ENCODE measurements at regions not wholly inside any gene's neighbourhood (a gene's known extent, or its start where the extent isn't known, plus 50 kb on each side); places are given as distances from the start of the nearest gene placed in this dataset.

GRCh38 chr14:34262127-34262910, 199.7 kb downstream of the SPTSSA start:
- Histone ChIP-seq H3K9me3 (ENCODE audit: control insufficient read depth, low read length) (no peaks in the 10 kb centered on the region), H3K4me1 (ENCODE audit: control insufficient read depth, insufficient read depth, low read length, poor library complexity, severe bottlenecking) (no peaks in the 10 kb centered on the region), H3K4me3 (ENCODE audit: extremely low read depth, insufficient read depth, low read length, poor library complexity, severe bottlenecking) (no peak overlapping the region), H3K36me3 (ENCODE audit: control insufficient read depth, insufficient read depth, low read length) (no peaks in the 10 kb centered on the region), H3K27ac (ENCODE audit: low read depth, low read length, severe bottlenecking) (no peak overlapping the region)
- WGBS, 2 experiments (ENCODE audit: insufficient coverage in 2 of 2) = 86 to 89% methylated on average over 4 to 5 of the region's 9 CpGs

- H3K36me3 ChIP-seq (ENCODE audit: control insufficient read depth, insufficient read depth, low read length) = no peaks in the 10 kb centered on the region
- H3K4me1 ChIP-seq (ENCODE audit: control insufficient read depth, insufficient read depth, low read length, poor library complexity, severe bottlenecking) = no peaks in the 10 kb centered on the region
- H3K4me3 ChIP-seq (ENCODE audit: extremely low read depth, insufficient read depth, low read length, poor library complexity, severe bottlenecking) = no peak overlapping the region
- no peaks in the 10 kb centered on the region for H3K9me3 ChIP-seq (ENCODE audit: control insufficient read depth, low read length)
- H3K27ac ChIP-seq (ENCODE audit: low read depth, low read length, severe bottlenecking) = no peak overlapping the region
Measured at GRCh38 chr14:34259996-34260395, 202.0 kb downstream of the SPTSSA start.

GRCh38 chr14:34258318-34258717, 203.7 kb downstream of the SPTSSA start:
- no peaks in the 10 kb centered on the region for H3K36me3 ChIP-seq (ENCODE audit: control insufficient read depth, insufficient read depth, low read length)
- H3K4me3 ChIP-seq (ENCODE audit: extremely low read depth, insufficient read depth, low read length, poor library complexity, severe bottlenecking) = no peak overlapping the region
- 100% methylated on average over 1 of the region's 1 CpG; no CpG with 5 or more reads in 1 of the 2 experiments for WGBS, 2 experiments (ENCODE audit: insufficient coverage in 2 of 2)
- no peaks in the 10 kb centered on the region for H3K9me3 ChIP-seq (ENCODE audit: control insufficient read depth, low read length)
- no peaks in the 10 kb centered on the region for H3K4me1 ChIP-seq (ENCODE audit: control insufficient read depth, insufficient read depth, low read length, poor library complexity, severe bottlenecking)
- no peak overlapping the region for H3K27ac ChIP-seq (ENCODE audit: low read depth, low read length, severe bottlenecking)

GRCh38 chr14:34257505-34257904, 204.5 kb downstream of the SPTSSA start:
- 80 to 87% methylated on average over 1 to 2 of the region's 4 CpGs for WGBS, 2 experiments (ENCODE audit: insufficient coverage in 2 of 2)
- Histone ChIP-seq H3K4me3 (ENCODE audit: extremely low read depth, insufficient read depth, low read length, poor library complexity, severe bottlenecking) (no peak overlapping the region), H3K36me3 (ENCODE audit: control insufficient read depth, insufficient read depth, low read length) (no peaks in the 10 kb centered on the region), H3K4me1 (ENCODE audit: control insufficient read depth, insufficient read depth, low read length, poor library complexity, severe bottlenecking) (no peaks in the 10 kb centered on the region), H3K9me3 (ENCODE audit: control insufficient read depth, low read length) (no peaks in the 10 kb centered on the region), H3K27ac (ENCODE audit: low read depth, low read length, severe bottlenecking) (no peak overlapping the region)

- Histone ChIP-seq H3K27ac (ENCODE audit: low read depth, low read length, severe bottlenecking) (no peak overlapping the region), H3K36me3 (ENCODE audit: control insufficient read depth, insufficient read depth, low read length) (no peaks in the 10 kb centered on the region), H3K4me3 (ENCODE audit: extremely low read depth, insufficient read depth, low read length, poor library complexity, severe bottlenecking) (no peak overlapping the region), H3K4me1 (ENCODE audit: control insufficient read depth, insufficient read depth, low read length, poor library complexity, severe bottlenecking) (no peaks in the 10 kb centered on the region), H3K9me3 (ENCODE audit: control insufficient read depth, low read length) (no peaks in the 10 kb centered on the region)
- WGBS, 2 experiments (ENCODE audit: insufficient coverage in 2 of 2) = no CpG with 5 or more reads among the region's 1 CpG
Measured at GRCh38 chr14:34256223-34256622, 205.8 kb downstream of the SPTSSA start.

- H3K4me3 ChIP-seq (ENCODE audit: extremely low read depth, insufficient read depth, low read length, poor library complexity, severe bottlenecking) = no peak overlapping the region
- 61 to 62% methylated on average over 4 of the region's 5 CpGs for WGBS, 2 experiments (ENCODE audit: insufficient coverage in 2 of 2)
- H3K27ac ChIP-seq (ENCODE audit: low read depth, low read length, severe bottlenecking) = no peak overlapping the region
- H3K36me3 ChIP-seq (ENCODE audit: control insufficient read depth, insufficient read depth, low read length) = no peaks in the 10 kb centered on the region
- no peaks in the 10 kb centered on the region for H3K9me3 ChIP-seq (ENCODE audit: control insufficient read depth, low read length)
- no peaks in the 10 kb centered on the region for H3K4me1 ChIP-seq (ENCODE audit: control insufficient read depth, insufficient read depth, low read length, poor library complexity, severe bottlenecking)
Measured at GRCh38 chr14:34254571-34254970, 207.5 kb downstream of the SPTSSA start.

- 89 to 100% methylated on average over 1 of the region's 1 CpG for WGBS, 2 experiments (ENCODE audit: insufficient coverage in 2 of 2)
- Histone ChIP-seq H3K36me3 (ENCODE audit: control insufficient read depth, insufficient read depth, low read length) (no peaks in the 10 kb centered on the region), H3K4me3 (ENCODE audit: extremely low read depth, insufficient read depth, low read length, poor library complexity, severe bottlenecking) (no peak overlapping the region), H3K9me3 (ENCODE audit: control insufficient read depth, low read length) (no peaks in the 10 kb centered on the region), H3K4me1 (ENCODE audit: control insufficient read depth, insufficient read depth, low read length, poor library complexity, severe bottlenecking) (no peaks in the 10 kb centered on the region), H3K27ac (ENCODE audit: low read depth, low read length, severe bottlenecking) (no peak overlapping the region)
Measured at GRCh38 chr14:34254031-34254430, 208.0 kb downstream of the SPTSSA start.

GRCh38 chr14:34252227-34252626, 209.8 kb downstream of the SPTSSA start:
- no peaks in the 10 kb centered on the region for H3K9me3 ChIP-seq (ENCODE audit: control insufficient read depth, low read length)
- H3K4me3 ChIP-seq (ENCODE audit: extremely low read depth, insufficient read depth, low read length, poor library complexity, severe bottlenecking) = no peak overlapping the region
- no peaks in the 10 kb centered on the region for H3K4me1 ChIP-seq (ENCODE audit: control insufficient read depth, insufficient read depth, low read length, poor library complexity, severe bottlenecking)
- WGBS, 2 experiments (ENCODE audit: insufficient coverage in 2 of 2) = 100% methylated on average over 2 of the region's 2 CpGs; no CpG with 5 or more reads in 1 of the 2 experiments
- no peak overlapping the region for H3K27ac ChIP-seq (ENCODE audit: low read depth, low read length, severe bottlenecking)
- no peaks in the 10 kb centered on the region for H3K36me3 ChIP-seq (ENCODE audit: control insufficient read depth, insufficient read depth, low read length)

- no peak overlapping the region for H3K27ac ChIP-seq (ENCODE audit: low read depth, low read length, severe bottlenecking)
- H3K4me1 ChIP-seq (ENCODE audit: control insufficient read depth, insufficient read depth, low read length, poor library complexity, severe bottlenecking) = no peaks in the 10 kb centered on the region
- 80% methylated on average over 6 of the region's 6 CpGs for WGBS, 2 experiments (ENCODE audit: insufficient coverage in 2 of 2)
- no peaks in the 10 kb centered on the region for H3K36me3 ChIP-seq (ENCODE audit: control insufficient read depth, insufficient read depth, low read length)
- no peaks in the 10 kb centered on the region for H3K9me3 ChIP-seq (ENCODE audit: control insufficient read depth, low read length)
- H3K4me3 ChIP-seq (ENCODE audit: extremely low read depth, insufficient read depth, low read length, poor library complexity, severe bottlenecking) = no peak overlapping the region
Measured at GRCh38 chr14:34251662-34252061, 210.4 kb downstream of the SPTSSA start.

- WGBS, 2 experiments (ENCODE audit: insufficient coverage in 2 of 2) = 92 to 100% methylated on average over 3 of the region's 4 CpGs
- no peaks in the 10 kb centered on the region for H3K36me3 ChIP-seq (ENCODE audit: control insufficient read depth, insufficient read depth, low read length)
- H3K9me3 ChIP-seq (ENCODE audit: control insufficient read depth, low read length) = no peaks in the 10 kb centered on the region
- H3K4me3 ChIP-seq (ENCODE audit: extremely low read depth, insufficient read depth, low read length, poor library complexity, severe bottlenecking) = no peak overlapping the region
- H3K4me1 ChIP-seq (ENCODE audit: control insufficient read depth, insufficient read depth, low read length, poor library complexity, severe bottlenecking) = peaks cover 4% of the 10 kb centered on the region
- no peak overlapping the region for H3K27ac ChIP-seq (ENCODE audit: low read depth, low read length, severe bottlenecking)
Measured at GRCh38 chr14:34250959-34251358, 211.1 kb downstream of the SPTSSA start.

- Histone ChIP-seq H3K36me3 (ENCODE audit: control insufficient read depth, insufficient read depth, low read length) (no peaks in the 10 kb centered on the region), H3K4me3 (ENCODE audit: extremely low read depth, insufficient read depth, low read length, poor library complexity, severe bottlenecking) (no peak overlapping the region), H3K4me1 (ENCODE audit: control insufficient read depth, insufficient read depth, low read length, poor library complexity, severe bottlenecking) (peaks cover 4% of the 10 kb centered on the region), H3K9me3 (ENCODE audit: control insufficient read depth, low read length) (no peaks in the 10 kb centered on the region), H3K27ac (ENCODE audit: low read depth, low read length, severe bottlenecking) (no peak overlapping the region)
- WGBS, 2 experiments (ENCODE audit: insufficient coverage in 2 of 2) = 0% methylated on average over 1 of the region's 1 CpG
Measured at GRCh38 chr14:34247605-34248004, 214.4 kb downstream of the SPTSSA start.
